A673 (cell line): ENCODE measurements at regions not wholly inside any gene's neighbourhood (a gene's known extent, or its start where the extent isn't known, plus 50 kb on each side); places are given as distances from the start of the nearest gene placed in this dataset.

Experiments
- BruUV-seq: library from RNA; stranded (reverse); fragments of 400-500 nt; replicated peaks from 2 replicates; lab custom pipeline; 2021; lab: Mats Ljungman, UMichigan
- CTCF ChIA-PET: fragments of 300-600 bp; sonication (Branson Sonifier 250); formaldehyde crosslinking; loops from one replicate; lab custom pipeline; 2022; ENCODE audit warnings: antibody characterized with exemption; lab: Charles Lee
- POLR2A ChIA-PET: fragments of 300-600 bp; sonication (Branson Sonifier 250); formaldehyde crosslinking; loops from one replicate; lab custom pipeline; 2022; ENCODE audit warnings: antibody characterized with exemption; ENCODE audit not compliant: low non-redundant PET; lab: Charles Lee
- DNase-seq: peaks from one replicate; pipeline ENCODE4 v3.0.0-alpha.2; 2015; ENCODE audit warnings: low spot score
- H3K27ac ChIP-seq: fragments of 200-600 bp; sonication (generic); 2 replicates; pipeline ENCODE4 v1.5.1; 2016; ENCODE audit warnings: mixed run types, low read depth, mild to moderate bottlenecking, mixed read lengths, antibody characterized with exemption, low read length; ENCODE audit not compliant: poor library complexity, severe bottlenecking
- H3K27me3 ChIP-seq: fragments of 200-600 bp; sonication (generic); replicated peaks from 2 replicates; pipeline ENCODE4 v1.6.1; 2017; ENCODE audit warnings: mixed run types, low read depth, mild to moderate bottlenecking, mixed read lengths, antibody characterized with exemption, low read length; ENCODE audit not compliant: insufficient read depth, poor library complexity
- H3K36me3 ChIP-seq: fragments of 200-600 bp; sonication (generic); 2 replicates; pipeline ENCODE4 v1.6.1; 2016; ENCODE audit warnings: mixed run types, mild to moderate bottlenecking, mixed read lengths, antibody characterized with exemption, low read length; ENCODE audit not compliant: insufficient read depth, poor library complexity, severe bottlenecking
- H3K4me1 ChIP-seq: fragments of 200-600 bp; sonication (generic); 2 replicates; pipeline ENCODE4 v1.6.1; 2017; ENCODE audit warnings: mixed run types, mild to moderate bottlenecking, mixed read lengths, antibody characterized with exemption, low read length; ENCODE audit not compliant: insufficient read depth, poor library complexity, severe bottlenecking
- H3K4me3 ChIP-seq: fragments of 200-600 bp; sonication (generic); 2 replicates; pipeline ENCODE4 v1.5.1; 2016; ENCODE audit warnings: low read depth, mixed run types, mild to moderate bottlenecking, mixed read lengths, low read length; ENCODE audit not compliant: poor library complexity, severe bottlenecking
- H3K9me3 ChIP-seq: fragments of 200-600 bp; sonication (generic); 2 replicates; pipeline ENCODE4 v1.6.1; 2016; ENCODE audit warnings: mixed run types, low read depth, mild to moderate bottlenecking, mixed read lengths, antibody characterized with exemption, low read length; ENCODE audit not compliant: poor library complexity, severe bottlenecking
- CTCF ChIP-seq: fragments of 300-800, 200-600 bp; sonication (generic); conservative IDR thresholded peaks from 2 replicates; pipeline ENCODE4 v1.5.1; 2017; ENCODE audit warnings: low read depth, mild to moderate bottlenecking, antibody characterized with exemption, low read length, moderate library complexity, mixed read lengths
- EZH2 ChIP-seq: fragments of 200-600 bp; sonication (generic); IDR thresholded peaks from 2 replicates; pipeline ENCODE4 v1.6.1; 2017; ENCODE audit warnings: borderline replicate concordance, low read depth, mild to moderate bottlenecking, mixed read lengths, antibody characterized with exemption, low read length; ENCODE audit not compliant: poor library complexity, severe bottlenecking
- intact Hi-C: fragments of 100-400 bp; cut with micrococcal nuclease; formaldehyde crosslinking; loops from one replicate; pipeline ENCODE4 v1.10.0; 2022; ENCODE audit not compliant: unreplicated experiment

- Histone ChIP-seq H3K36me3 (no peaks in the 10 kb centered on the region), H3K27ac (no peak overlapping the region), H3K4me3 (no peak overlapping the region), H3K4me1 (no peaks in the 10 kb centered on the region), H3K27me3 (no peaks in the 10 kb centered on the region), H3K9me3 (no peaks in the 10 kb centered on the region)
- ChIA-PET POLR2A (no interaction called here), CTCF (no interaction called here)
- no peak for TF ChIP-seq EZH2
- no peak for TF ChIP-seq CTCF
- no peak for DNase-seq
- intact Hi-C loops, result no loop called here
- BruUV-seq, result no TSS peak
Measured at GRCh38 chr9:19914044-19914443, 125.2 kb upstream of the SLC24A2 start.

GRCh38 chr9:19913151-19913550 lies 124.3 kb upstream of the SLC24A2 start:
- H3K27ac ChIP-seq, result no peak overlapping the region
- no peak for TF ChIP-seq CTCF
- TF ChIP-seq EZH2, result no peak
- H3K4me1 ChIP-seq, result no peaks in the 10 kb centered on the region
- no peaks in the 10 kb centered on the region for H3K9me3 ChIP-seq
- no peaks in the 10 kb centered on the region for H3K36me3 ChIP-seq
- no peak for DNase-seq
- ChIA-PET CTCF (no interaction called here), POLR2A (no interaction called here)
- no TSS peak for BruUV-seq
- intact Hi-C loops, result no loop called here
- no peaks in the 10 kb centered on the region for H3K27me3 ChIP-seq
- H3K4me3 ChIP-seq, result no peak overlapping the region

- Histone ChIP-seq H3K36me3 (no peaks in the 10 kb centered on the region), H3K9me3 (no peaks in the 10 kb centered on the region), H3K4me1 (no peaks in the 10 kb centered on the region), H3K27ac (no peak overlapping the region), H3K27me3 (no peaks in the 10 kb centered on the region), H3K4me3 (no peak overlapping the region)
- ChIA-PET POLR2A (no interaction called here), CTCF (interaction anchor here (0.7 kb wide), 1 partner anchor 454 kb away, joined by 3 read pairs; no protein-coding TSS in a partner anchor)
- no peak for DNase-seq
- no TSS peak for BruUV-seq
- intact Hi-C loops, result no loop called here
- TF ChIP-seq CTCF (no peak), EZH2 (no peak)
Measured at GRCh38 chr9:19903076-19903475, 114.2 kb upstream of the SLC24A2 start.
